Gastrocnemius medialis (tissue), 4 donors: ENCODE measurements at regions not wholly inside any gene's neighbourhood (a gene's known extent, or its start where the extent isn't known, plus 50 kb on each side); places are given as distances from the start of the nearest gene placed in this dataset.

Source experiments
- POLR2A ChIP-seq, 2 donors: fragments of 450-650 bp; IDR thresholded peaks; one replicate each; pipeline ENCODE4 v1.6.1; 2017; ENCODE audit warnings: antibody characterized with exemption in 2 of 2, mild to moderate bottlenecking in 2 of 2, moderate library complexity in 2 of 2
- TF ChIP-seq, protein P1 (sequence below), 5 experiments: fragments of 450-650 bp in 3 of 5; fragments of 200-600 bp in 2 of 5; sonication (generic) in 2 of 5; IDR thresholded peaks in 4 of 5; conservative IDR thresholded peaks in 1 of 5; 1 replicate in 4 of 5; 2 replicates in 1 of 5; pipeline ENCODE4 v1.5.1; 2016 to 2019; ENCODE audit warnings: antibody characterized with exemption in 5 of 5, mild to moderate bottlenecking in 3 of 5, moderate library complexity in 3 of 5

- TF ChIP-seq, protein P1, sequence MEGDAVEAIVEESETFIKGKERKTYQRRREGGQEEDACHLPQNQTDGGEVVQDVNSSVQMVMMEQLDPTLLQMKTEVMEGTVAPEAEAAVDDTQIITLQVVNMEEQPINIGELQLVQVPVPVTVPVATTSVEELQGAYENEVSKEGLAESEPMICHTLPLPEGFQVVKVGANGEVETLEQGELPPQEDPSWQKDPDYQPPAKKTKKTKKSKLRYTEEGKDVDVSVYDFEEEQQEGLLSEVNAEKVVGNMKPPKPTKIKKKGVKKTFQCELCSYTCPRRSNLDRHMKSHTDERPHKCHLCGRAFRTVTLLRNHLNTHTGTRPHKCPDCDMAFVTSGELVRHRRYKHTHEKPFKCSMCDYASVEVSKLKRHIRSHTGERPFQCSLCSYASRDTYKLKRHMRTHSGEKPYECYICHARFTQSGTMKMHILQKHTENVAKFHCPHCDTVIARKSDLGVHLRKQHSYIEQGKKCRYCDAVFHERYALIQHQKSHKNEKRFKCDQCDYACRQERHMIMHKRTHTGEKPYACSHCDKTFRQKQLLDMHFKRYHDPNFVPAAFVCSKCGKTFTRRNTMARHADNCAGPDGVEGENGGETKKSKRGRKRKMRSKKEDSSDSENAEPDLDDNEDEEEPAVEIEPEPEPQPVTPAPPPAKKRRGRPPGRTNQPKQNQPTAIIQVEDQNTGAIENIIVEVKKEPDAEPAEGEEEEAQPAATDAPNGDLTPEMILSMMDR (IDR thresholded peaks at IDR 0.05 in 4 of 5, conservative IDR thresholded peaks at IDR 0.05 in 1 of 5), result no peak
- TF ChIP-seq POLR2A (IDR thresholded peaks at IDR 0.05), result no peak
Observed at GRCh38 chr5:42898760-42899159, 87.1 kb upstream of the SELENOP start.
